NCI-H2196 (cell line): ENCODE measurements at regions not wholly inside any gene's neighbourhood (a gene's known extent, or its start where the extent isn't known, plus 50 kb on each side); places are given as distances from the start of the nearest gene placed in this dataset.

ENCODE experiments used
- DNase-seq: peaks from one replicate; lab custom pipeline; 2025; ENCODE audit not compliant: unreplicated experiment; lab: John Stamatoyannopoulos, UW

GRCh38 chr11:11140510-11140909 lies 212.5 kb downstream of the CSNK2A3 start:
- no peak for DNase-seq

DNA sequence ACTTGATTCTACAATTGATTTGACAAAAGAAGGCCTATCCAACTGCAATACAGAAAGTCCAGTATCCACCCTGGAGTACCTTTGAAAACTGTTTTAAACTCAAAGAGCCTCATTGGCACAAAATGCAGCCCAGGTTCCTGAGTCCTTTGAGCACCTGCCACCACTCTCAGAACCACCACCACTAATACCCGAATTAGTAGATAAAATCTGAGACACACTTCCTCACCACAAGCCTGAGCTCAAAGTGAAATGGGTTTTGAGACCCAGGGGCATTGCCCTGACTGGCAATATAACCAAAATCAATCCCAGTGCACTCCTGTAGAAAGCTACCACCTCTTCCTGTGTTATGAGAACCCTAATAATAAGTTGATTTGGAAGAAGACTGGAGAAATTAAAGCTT lies 215.7 kb downstream of the CSNK2A3 start:
- no peak for DNase-seq

DNA sequence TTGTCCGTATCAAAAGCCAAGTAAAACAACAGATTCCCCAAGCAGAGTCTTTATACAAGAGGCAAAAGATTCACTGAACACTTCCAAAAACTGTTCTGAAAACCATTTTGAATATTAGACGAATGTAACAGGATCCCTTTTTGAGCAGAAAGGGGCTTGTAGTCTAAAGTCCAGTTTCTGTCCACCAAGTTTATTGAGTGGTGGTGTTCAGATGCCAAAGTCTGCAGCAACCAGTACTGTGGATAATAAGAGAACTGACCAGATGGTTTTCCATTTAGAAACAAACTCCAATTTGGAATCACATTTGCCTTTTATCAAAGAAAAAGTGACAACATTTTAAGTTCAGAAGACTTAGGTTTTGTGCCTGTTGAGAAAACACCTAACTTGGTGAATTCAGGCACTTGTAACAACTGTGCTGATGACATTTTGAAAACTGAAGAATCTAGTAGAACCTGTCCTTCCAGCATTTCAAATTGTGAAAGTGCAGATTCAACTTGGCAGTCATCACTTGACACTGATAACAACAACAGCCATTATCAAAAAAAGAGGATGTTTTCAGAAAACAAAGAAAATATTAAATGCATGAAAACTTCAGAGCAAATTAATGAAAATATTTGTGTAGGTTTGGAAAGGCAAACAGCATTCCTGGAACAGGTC lies 217.1 kb downstream of the CSNK2A3 start:
- DNase-seq = no peak

- DNase-seq = no peak
These were observed 223.9 kb downstream of the CSNK2A3 start for GRCh38 chr11:11129118-11129517.

DNA sequence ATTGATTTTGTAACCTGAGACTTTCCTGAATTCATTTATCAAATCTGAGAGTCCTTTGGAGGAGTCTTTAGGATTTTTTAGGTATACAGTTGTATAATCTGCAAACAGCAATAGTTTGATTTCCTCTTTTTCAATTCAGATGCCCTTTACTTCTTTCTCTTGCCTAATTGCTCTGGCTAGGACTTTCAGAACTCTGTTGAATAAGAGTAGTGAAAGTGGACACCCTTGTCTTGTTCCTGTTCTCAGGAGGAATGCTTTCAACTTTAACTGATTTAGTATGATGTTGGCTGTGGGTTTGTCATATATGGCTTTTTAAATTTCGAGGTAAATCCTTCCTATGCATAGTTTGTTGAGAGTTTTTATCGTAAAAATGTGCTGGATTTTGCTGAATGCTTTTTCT lies 227.4 kb downstream of the CSNK2A3 start:
- DNase-seq = no peak

DNA sequence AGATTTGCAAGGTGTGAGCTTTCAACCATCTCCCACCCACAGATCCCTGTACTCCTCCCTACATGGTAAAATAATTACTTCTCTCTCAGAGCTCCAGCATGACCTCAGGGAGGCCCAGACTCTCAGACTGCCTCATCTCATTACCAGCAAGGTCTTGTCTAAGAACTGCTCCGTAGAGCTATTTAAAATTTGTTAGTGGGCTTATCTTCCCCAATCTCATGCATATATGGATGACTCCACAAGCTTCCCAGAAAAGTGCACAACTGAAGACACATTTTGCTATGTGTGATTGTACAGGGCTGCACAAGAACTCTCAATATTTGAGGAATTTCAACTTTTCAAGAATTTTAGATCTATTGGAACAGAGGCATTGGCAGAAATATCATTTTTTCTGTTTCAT lies 230.3 kb downstream of the CSNK2A3 start:
- no peak for DNase-seq

GRCh38 chr11:11119917-11120316 lies 233.1 kb downstream of the CSNK2A3 start:
- no peak for DNase-seq

DNA sequence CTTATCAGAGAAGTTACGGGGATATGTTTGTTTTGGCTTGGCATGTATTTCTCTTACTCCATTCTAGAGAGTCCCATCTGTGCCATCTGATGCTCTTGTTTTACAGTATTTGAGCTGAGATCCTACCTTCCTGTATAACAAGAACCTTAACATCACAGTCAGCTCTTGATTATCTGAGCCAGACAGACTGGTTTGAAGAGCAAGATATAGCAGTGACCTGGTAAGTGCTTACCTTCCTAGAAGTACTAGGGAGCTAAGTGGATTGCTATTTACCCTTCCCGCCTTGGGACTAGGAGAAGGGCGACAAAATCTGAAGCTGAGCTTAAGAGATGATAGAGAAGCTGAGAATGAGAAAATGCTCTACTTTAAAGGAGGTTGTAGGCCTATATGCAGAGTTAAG lies 235.3 kb downstream of the CSNK2A3 start:
- DNase-seq = no peak

DNA sequence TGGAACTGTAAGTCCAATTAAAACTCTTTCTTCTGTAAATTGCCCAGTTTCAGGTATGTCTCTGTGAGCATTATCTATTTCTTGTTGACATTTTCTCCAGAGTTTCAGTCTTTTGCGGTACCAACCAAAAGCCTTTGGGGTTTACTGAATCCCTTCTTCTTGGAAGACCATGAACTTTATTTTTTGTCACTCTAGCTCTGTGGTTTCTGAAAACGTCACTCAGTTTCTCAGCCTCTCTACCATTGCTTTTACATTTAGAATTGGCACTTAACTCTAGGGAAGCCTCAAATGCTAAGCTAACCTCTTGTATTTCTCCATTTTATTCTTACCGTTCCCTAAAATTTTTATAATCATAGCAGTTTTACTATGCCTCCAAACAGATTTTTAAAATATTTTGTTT lies 237.6 kb downstream of the CSNK2A3 start:
- DNase-seq = no peak

DNA sequence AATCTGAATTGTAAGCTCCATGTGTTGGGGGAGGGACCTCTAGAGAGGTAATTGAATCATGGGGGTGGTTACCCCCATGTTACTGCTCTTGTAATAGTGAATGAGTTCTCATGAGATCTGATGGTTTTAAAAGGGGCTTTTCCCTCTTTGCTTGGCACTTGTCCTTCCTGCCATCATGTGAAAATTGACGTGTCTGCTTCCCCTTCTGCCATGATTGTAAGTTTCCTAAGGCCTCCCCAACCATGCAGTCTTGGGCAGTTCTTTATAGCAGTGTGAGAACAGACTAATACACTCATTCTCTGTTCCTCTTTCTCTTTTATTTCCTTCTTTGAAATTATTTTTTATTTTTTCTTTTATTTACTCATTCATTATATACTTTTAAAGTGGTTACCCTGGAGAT lies 239.4 kb downstream of the CSNK2A3 start:
- no peak for DNase-seq

DNA sequence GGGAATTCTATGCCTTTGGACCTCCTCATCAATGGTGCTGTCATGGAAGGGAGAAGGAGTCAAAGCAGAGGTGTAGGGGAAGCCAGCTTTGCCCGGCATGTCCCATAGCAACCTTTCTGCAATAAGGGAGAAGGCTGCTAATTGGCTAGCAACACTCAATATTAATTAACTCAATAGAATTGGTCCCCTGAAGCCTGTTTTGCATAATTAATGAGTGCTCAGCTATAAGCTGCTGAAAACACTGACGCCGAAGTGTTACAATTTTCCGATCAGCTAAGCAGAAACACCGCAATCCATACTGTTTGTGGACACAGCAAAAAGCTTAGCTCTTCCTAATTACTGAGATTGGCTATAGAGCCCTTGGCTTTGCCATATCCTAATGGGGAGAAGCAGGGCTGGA lies 245.0 kb downstream of the CSNK2A3 start:
- DNase-seq = no peak

GRCh38 chr11:11107076-11107723 lies 245.8 kb downstream of the CSNK2A3 start:
- DNase-seq = no peak

- no peak for DNase-seq
These were observed 247.5 kb upstream of the ZBED5 start for GRCh38 chr11:11105361-11105760.

DNA sequence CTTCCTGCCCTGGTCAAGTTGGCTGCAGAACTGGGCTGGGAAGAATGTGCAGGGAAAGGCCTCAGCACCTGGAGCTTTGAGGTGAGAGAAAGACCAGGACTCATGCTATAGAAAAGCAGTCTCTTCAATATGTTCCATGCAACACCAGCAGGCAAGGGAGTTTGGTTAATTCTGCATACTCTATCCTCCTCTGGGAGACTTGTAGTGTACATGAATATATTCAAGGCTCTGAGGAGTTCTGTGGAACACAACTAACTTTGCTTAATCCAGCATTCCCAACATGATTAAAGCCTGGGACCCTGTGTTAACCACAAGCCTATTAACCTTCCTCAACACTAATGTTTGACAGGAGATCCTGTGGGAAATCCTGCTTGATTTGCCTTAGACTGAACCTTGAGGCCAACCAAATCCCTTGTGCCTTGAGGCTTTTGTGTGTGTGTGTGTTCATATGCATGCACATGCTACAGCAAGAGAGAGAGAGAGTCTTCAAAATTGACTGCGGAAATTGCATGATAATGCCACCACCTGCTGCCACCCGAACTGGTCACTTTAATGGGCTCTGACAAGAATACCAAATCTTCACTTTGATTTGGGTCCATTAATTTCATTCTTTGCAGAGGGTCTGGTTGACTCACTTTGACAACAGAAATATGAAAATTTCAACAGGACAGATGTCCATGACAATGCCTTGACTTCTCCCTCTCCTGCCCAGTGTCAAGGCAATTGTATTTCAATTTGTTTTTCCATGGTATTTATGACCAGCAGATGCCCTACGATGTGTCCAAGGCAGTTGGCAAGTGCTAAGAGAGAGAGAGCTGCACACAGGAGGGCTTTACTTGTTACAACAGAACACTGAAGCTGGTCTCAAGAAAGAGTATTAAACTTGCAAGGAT lies 238.2 kb upstream of the ZBED5 start:
- no peak for DNase-seq

GRCh38 chr11:11090495-11090894 lies 232.6 kb upstream of the ZBED5 start:
- no peak for DNase-seq

DNA sequence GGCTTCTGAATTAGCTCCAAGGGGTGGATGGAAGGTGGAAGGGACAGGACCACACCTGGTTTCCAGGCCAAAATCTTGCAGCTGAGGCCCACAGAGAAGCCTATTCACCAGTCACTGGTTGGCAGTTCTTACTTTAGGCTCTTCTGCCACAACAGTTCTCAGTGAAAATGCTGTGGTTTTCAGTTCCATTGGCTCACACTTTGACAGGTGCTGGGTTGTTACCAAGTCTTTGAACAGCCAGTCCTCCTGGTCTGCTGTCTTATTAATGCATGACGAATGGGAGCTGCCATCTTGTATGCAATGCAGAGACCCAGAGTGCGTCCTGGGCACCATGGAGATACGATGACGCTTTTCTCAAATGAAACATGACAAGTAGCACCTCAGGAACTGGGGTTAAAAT lies 232.0 kb upstream of the ZBED5 start:
- no peak for DNase-seq

DNA sequence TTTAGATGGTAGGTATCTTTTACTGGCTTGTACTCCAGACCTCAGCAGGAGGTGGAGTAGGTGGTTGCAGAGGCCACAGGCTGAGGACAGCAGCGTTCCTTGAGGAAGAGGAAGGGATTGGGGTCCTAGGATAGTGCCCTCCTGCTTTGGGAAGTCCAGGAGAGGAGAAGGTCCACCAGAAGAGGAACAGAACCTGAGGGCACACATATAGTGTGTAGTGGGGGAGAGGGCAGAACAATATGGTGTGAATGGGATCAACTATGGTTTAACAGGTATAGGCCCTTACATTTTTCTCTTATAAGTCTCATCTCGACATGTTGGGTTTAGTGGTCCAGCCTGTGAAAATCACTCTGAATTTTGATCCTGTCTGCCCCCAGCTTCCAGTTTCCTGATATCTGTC lies 229.1 kb upstream of the ZBED5 start:
- DNase-seq = no peak

GRCh38 chr11:11085580-11085979 lies 227.7 kb upstream of the ZBED5 start:
- no peak for DNase-seq

DNA sequence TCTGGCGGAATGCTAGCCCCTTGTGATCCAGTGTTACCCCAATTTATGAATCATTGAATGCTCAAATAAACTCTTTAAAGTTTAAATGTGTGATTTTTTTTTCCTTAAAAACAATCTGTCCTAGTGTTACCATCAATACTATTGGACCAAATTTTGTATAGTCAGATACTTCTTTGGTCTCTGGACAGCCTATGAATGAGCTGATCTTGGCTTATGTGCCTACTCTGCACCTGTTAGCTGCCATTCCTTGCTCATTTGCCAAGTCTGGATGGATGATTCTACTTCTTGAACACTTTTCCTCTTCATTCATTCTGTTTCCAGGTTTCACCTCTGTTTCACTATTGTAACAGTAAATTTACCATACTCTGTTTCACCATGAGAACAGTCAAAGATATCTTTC lies 226.5 kb upstream of the ZBED5 start:
- no peak for DNase-seq

GRCh38 chr11:11083441-11083840 lies 225.6 kb upstream of the ZBED5 start:
- no peak for DNase-seq

- no peak for DNase-seq
These were observed 224.8 kb upstream of the ZBED5 start for GRCh38 chr11:11082646-11083045.

GRCh38 chr11:11081776-11082175 lies 223.9 kb upstream of the ZBED5 start:
- DNase-seq = no peak
